ENCODE measurements at regions not wholly inside any gene's neighbourhood (a gene's known extent, or its start where the extent isn't known, plus 50 kb on each side); places are given as distances from the start of the nearest gene placed in this dataset.

DNA sequence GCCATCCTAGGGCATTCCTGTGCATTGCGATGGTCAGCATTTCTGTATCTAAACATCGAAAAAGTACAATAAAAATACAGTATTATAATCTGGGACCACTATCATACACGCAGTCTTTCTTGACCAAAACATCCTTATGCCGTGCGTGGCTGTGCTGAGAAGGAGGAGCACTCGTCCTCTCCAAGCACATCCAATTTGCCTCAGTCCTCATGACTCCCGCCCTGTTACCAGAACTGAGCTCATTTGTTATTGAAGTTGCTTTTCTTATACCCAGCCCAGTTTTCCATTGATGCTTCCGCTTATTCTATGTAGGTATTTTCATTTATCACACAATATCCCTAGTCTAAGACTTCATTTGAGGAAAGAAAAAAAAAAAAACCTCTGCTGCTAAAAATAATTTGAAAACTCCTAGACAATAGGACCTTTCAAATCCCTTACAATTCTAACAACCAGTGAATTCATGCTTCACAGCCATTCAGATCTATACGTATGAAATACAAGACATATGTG lies 236.9 kb upstream of the PLEKHG7 start:
- Histone ChIP-seq H3K36me3 (no peaks in the 10 kb centered on the region), H3K27me3 (no peaks in the 10 kb centered on the region), H3K27ac (no peak overlapping the region), H3K9me3 (no peaks in the 10 kb centered on the region), H3K4me3 (no peak overlapping the region), H3K4me1 (no peaks in the 10 kb centered on the region)
- 80% methylated on average over 9 of the region's 9 CpGs for WGBS (ENCODE audit: insufficient coverage, low coverage, low lambda C conversion rate, missing lambda C conversion rate)
- DNase-seq (no peak), ATAC-seq (no peak)
- TF ChIP-seq POLR2A (IDR thresholded peaks at IDR 0.05) = no peak
- TF ChIP-seq, protein P1, sequence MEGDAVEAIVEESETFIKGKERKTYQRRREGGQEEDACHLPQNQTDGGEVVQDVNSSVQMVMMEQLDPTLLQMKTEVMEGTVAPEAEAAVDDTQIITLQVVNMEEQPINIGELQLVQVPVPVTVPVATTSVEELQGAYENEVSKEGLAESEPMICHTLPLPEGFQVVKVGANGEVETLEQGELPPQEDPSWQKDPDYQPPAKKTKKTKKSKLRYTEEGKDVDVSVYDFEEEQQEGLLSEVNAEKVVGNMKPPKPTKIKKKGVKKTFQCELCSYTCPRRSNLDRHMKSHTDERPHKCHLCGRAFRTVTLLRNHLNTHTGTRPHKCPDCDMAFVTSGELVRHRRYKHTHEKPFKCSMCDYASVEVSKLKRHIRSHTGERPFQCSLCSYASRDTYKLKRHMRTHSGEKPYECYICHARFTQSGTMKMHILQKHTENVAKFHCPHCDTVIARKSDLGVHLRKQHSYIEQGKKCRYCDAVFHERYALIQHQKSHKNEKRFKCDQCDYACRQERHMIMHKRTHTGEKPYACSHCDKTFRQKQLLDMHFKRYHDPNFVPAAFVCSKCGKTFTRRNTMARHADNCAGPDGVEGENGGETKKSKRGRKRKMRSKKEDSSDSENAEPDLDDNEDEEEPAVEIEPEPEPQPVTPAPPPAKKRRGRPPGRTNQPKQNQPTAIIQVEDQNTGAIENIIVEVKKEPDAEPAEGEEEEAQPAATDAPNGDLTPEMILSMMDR (IDR thresholded peaks at IDR 0.05) = no peak
- intact Hi-C loops (cut with DNase I) = no loop called here

DNA sequence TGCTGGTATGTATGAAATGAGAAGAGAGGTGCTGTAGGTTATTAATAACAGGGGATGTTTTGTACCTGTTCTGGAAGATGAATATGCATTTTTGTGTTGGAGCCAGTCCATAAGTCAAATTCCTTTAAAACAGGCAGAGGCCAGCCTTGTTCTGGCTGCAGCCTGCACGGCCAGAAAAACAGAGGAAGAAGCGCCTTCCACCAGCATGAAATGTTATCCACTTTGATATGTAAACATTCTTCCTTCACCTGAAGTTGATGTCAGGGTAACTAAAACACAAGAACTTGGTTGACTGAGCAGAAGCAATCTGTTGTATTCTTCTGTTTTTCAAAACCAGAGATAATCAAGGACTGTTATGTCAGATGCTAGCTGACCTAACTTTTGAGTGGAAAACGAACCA lies 237.9 kb upstream of the PLEKHG7 start:
- Histone ChIP-seq H3K4me3 (no peak overlapping the region), H3K9me3 (no peaks in the 10 kb centered on the region), H3K27ac (no peak overlapping the region), H3K36me3 (no peaks in the 10 kb centered on the region), H3K27me3 (no peaks in the 10 kb centered on the region), H3K4me1 (no peaks in the 10 kb centered on the region)
- ATAC-seq (no peak), DNase-seq (no peak)
- intact Hi-C loops (cut with DNase I) = no loop called here
- WGBS (ENCODE audit: insufficient coverage, low coverage, low lambda C conversion rate, missing lambda C conversion rate) = 80% methylated on average over 3 of the region's 3 CpGs
- TF ChIP-seq POLR2A (IDR thresholded peaks at IDR 0.05) = no peak
- TF ChIP-seq, protein P1 (IDR thresholded peaks at IDR 0.05) = no peak

DNA sequence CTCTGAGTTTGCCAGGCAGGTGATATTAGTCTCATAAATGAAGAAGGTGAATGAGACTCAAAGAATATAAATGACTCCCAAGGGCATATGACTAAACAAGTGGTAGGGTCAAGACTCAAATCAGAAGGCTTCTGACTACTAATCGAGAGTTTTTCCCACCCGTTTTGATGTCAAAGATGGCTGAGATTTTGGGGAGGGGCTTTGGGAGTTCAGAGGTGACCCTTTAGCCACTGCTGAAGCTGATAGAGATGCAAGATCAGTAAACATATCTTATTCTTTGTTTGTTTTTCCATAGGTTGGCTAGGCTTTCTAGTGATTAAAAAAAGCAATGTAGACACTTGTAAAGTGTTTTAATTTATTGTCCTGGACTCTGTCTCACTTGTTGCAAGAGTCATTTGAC lies 239.6 kb upstream of the PLEKHG7 start:
- intact Hi-C loops (cut with DNase I) = no loop called here
- DNase-seq (no peak), ATAC-seq (no peak)
- TF ChIP-seq, protein P1 (IDR thresholded peaks at IDR 0.05) = no peak
- TF ChIP-seq POLR2A (IDR thresholded peaks at IDR 0.05) = no peak
- Histone ChIP-seq H3K9me3 (no peaks in the 10 kb centered on the region), H3K36me3 (no peaks in the 10 kb centered on the region), H3K27me3 (no peaks in the 10 kb centered on the region), H3K4me1 (no peaks in the 10 kb centered on the region), H3K4me3 (no peak overlapping the region), H3K27ac (no peak overlapping the region)
- WGBS (ENCODE audit: insufficient coverage, low coverage, low lambda C conversion rate, missing lambda C conversion rate) = 77% methylated on average over 2 of the region's 2 CpGs

DNA sequence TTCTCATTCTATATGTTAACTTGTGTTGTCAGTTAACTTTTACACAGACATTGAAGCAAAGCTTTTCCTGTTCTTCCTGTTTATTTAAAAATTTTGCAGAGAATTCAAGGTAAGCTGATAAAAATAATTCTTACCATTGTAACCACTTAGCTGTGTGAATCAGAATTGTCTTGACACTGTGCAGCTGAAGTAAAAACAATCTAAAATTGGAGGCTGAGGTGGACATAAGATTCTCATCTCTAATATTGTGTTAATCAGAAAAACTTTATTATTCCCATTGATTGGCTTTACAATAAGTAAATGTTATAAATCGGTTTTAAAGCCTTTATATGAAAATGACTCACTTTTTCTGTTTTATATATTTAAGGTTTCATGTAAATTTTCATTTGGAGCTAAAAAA lies 240.3 kb upstream of the PLEKHG7 start:
- no peak for ATAC-seq
- no peak for TF ChIP-seq POLR2A (IDR thresholded peaks at IDR 0.05)
- TF ChIP-seq, protein P1 (IDR thresholded peaks at IDR 0.05) = no peak
- Histone ChIP-seq H3K36me3 (no peaks in the 10 kb centered on the region), H3K27ac (no peak overlapping the region), H3K4me3 (no peak overlapping the region), H3K9me3 (no peaks in the 10 kb centered on the region), H3K4me1 (no peaks in the 10 kb centered on the region), H3K27me3 (no peaks in the 10 kb centered on the region)
- WGBS (ENCODE audit: insufficient coverage, low coverage, low lambda C conversion rate, missing lambda C conversion rate) = 64% methylated on average over 1 of the region's 1 CpG
- DNase-seq = no peak
- intact Hi-C loops (cut with DNase I) = no loop called here

DNA sequence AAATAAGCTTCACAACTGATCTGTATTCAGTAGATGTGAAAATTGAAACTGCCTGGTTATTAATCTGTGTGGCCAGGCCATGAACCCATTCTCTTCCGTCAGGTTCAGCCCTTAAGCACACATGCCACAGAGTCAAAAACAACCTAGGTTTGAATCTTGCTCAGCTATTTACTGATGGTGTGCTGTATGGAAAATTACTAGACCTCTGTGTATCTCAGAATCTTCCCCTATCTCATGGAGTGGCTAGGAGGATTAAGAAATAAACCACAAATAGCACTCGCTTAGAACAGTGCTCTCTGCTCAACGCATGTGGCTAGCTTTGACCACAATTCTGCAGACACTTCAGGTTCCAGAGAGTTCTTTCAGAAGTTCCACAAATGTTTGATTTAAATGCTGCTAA lies 240.7 kb upstream of the PLEKHG7 start:
- Histone ChIP-seq H3K27me3 (no peaks in the 10 kb centered on the region), H3K36me3 (no peaks in the 10 kb centered on the region), H3K4me1 (no peaks in the 10 kb centered on the region), H3K9me3 (no peaks in the 10 kb centered on the region), H3K27ac (no peak overlapping the region), H3K4me3 (no peak overlapping the region)
- TF ChIP-seq, protein P1 (IDR thresholded peaks at IDR 0.05) = no peak
- TF ChIP-seq POLR2A (IDR thresholded peaks at IDR 0.05) = no peak
- WGBS (ENCODE audit: insufficient coverage, low coverage, low lambda C conversion rate, missing lambda C conversion rate) = 47% methylated on average over 3 of the region's 3 CpGs
- DNase-seq = no peak
- intact Hi-C loops (cut with DNase I) = no loop called here
- peak; percentile 54 to 73 (median 65) for ATAC-seq
